GM23248 (cell line): ENCODE measurements at regions not wholly inside any gene's neighbourhood (a gene's known extent, or its start where the extent isn't known, plus 50 kb on each side); places are given as distances from the start of the nearest gene placed in this dataset.

Experiments
- EZH2 ChIP-seq: fragments of 200-600 bp; sonication (generic); IDR thresholded peaks from 2 replicates; pipeline ENCODE4 v1.6.1; 2018; ENCODE audit warnings: antibody characterized with exemption, mild to moderate bottlenecking; ENCODE audit not compliant: insufficient read depth, poor library complexity, severe bottlenecking
- EZH2phosphoT487 ChIP-seq: fragments of 200-600 bp; sonication (generic); IDR thresholded peaks from 2 replicates; pipeline ENCODE4 v1.6.1; 2018; ENCODE audit warnings: antibody characterized with exemption, moderate library complexity, mild to moderate bottlenecking, low read depth; ENCODE audit not compliant: insufficient read depth

GRCh38 chr20:58573986-58574385 lies 58.8 kb upstream of the APCDD1L start:
- no peak for TF ChIP-seq EZH2
- no peak for TF ChIP-seq EZH2phosphoT487
